Osteocyte (in vitro differentiated cells): ENCODE measurements at regions not wholly inside any gene's neighbourhood (a gene's known extent, or its start where the extent isn't known, plus 50 kb on each side); places are given as distances from the start of the nearest gene placed in this dataset.

Experiments
- DNase-seq: peaks from one replicate; pipeline ENCODE4 v3.0.0; 2021; ENCODE audit warnings: mixed read lengths; ENCODE audit not compliant: unreplicated experiment; ENCODE audit errors: extremely low spot score
- H3K27ac Mint-ChIP-seq: one replicate; pipeline ENCODE4 v1.8.0; 2021; ENCODE audit warnings: mild to moderate bottlenecking, mixed read lengths; ENCODE audit not compliant: unreplicated experiment
- H3K27me3 Mint-ChIP-seq: one replicate; pipeline ENCODE4 v1.8.0; 2021; ENCODE audit warnings: mixed read lengths; ENCODE audit not compliant: unreplicated experiment
- H3K36me3 Mint-ChIP-seq: one replicate; pipeline ENCODE4 v1.8.0; 2021; ENCODE audit warnings: mixed read lengths; ENCODE audit not compliant: unreplicated experiment
- H3K4me1 Mint-ChIP-seq: one replicate; pipeline ENCODE4 v1.8.0; 2021; ENCODE audit warnings: mixed read lengths; ENCODE audit not compliant: unreplicated experiment
- H3K4me3 Mint-ChIP-seq: one replicate; pipeline ENCODE4 v1.8.0; 2021; ENCODE audit warnings: mild to moderate bottlenecking, moderate library complexity, mixed read lengths; ENCODE audit not compliant: unreplicated experiment
- H3K9me3 Mint-ChIP-seq: one replicate; pipeline ENCODE4 v1.8.0; 2021; ENCODE audit warnings: mixed read lengths; ENCODE audit not compliant: unreplicated experiment
- CTCF ChIP-seq: fragments of 200-600 bp; sonication (generic); IDR thresholded peaks from 2 replicates; pipeline ENCODE4 v1.5.0; 2021; ENCODE audit warnings: antibody characterized with exemption, mild to moderate bottlenecking, moderate library complexity

GRCh38 chr7:115635376-115635775 is 395.2 kb downstream of the TFEC start:
- H3K4me3 Mint-ChIP-seq, result no peak overlapping the region
- no peak for DNase-seq
- no peaks in the 10 kb centered on the region for H3K36me3 Mint-ChIP-seq
- H3K4me1 Mint-ChIP-seq, result peaks cover 21% of the 10 kb centered on the region
- peaks cover 4% of the 10 kb centered on the region for H3K9me3 Mint-ChIP-seq
- peak overlapping the region; percentile 5 for H3K27ac Mint-ChIP-seq
- no peak for TF ChIP-seq CTCF
- no peaks in the 10 kb centered on the region for H3K27me3 Mint-ChIP-seq

GRCh38 chr7:115634633-115635032 is 395.9 kb downstream of the TFEC start:
- Mint-ChIP-seq H3K27ac (peak overlapping the region; percentile 1), H3K36me3 (no peaks in the 10 kb centered on the region), H3K4me1 (peaks cover 21% of the 10 kb centered on the region), H3K9me3 (no peaks in the 10 kb centered on the region), H3K4me3 (no peak overlapping the region), H3K27me3 (no peaks in the 10 kb centered on the region)
- DNase-seq, result no peak
- no peak for TF ChIP-seq CTCF

GRCh38 chr7:115632636-115633035 is 397.9 kb downstream of the TFEC start:
- Mint-ChIP-seq H3K27ac (no peak overlapping the region), H3K4me3 (no peak overlapping the region), H3K9me3 (no peaks in the 10 kb centered on the region), H3K4me1 (peaks cover 21% of the 10 kb centered on the region), H3K27me3 (no peaks in the 10 kb centered on the region), H3K36me3 (no peaks in the 10 kb centered on the region)
- no peak for TF ChIP-seq CTCF
- no peak for DNase-seq

GRCh38 chr7:115631782-115632181 is 398.8 kb downstream of the TFEC start:
- peaks cover 21% of the 10 kb centered on the region for H3K4me1 Mint-ChIP-seq
- H3K27me3 Mint-ChIP-seq, result no peaks in the 10 kb centered on the region
- DNase-seq, result no peak
- H3K36me3 Mint-ChIP-seq, result no peaks in the 10 kb centered on the region
- TF ChIP-seq CTCF, result no peak
- H3K4me3 Mint-ChIP-seq, result no peak overlapping the region
- no peaks in the 10 kb centered on the region for H3K9me3 Mint-ChIP-seq
- H3K27ac Mint-ChIP-seq, result no peak overlapping the region

GRCh38 chr7:115630049-115630448 is 400.5 kb downstream of the TFEC start:
- H3K4me3 Mint-ChIP-seq, result no peak overlapping the region
- H3K4me1 Mint-ChIP-seq, result peaks cover 16% of the 10 kb centered on the region
- no peak for TF ChIP-seq CTCF
- H3K36me3 Mint-ChIP-seq, result no peaks in the 10 kb centered on the region
- H3K9me3 Mint-ChIP-seq, result no peaks in the 10 kb centered on the region
- H3K27me3 Mint-ChIP-seq, result no peaks in the 10 kb centered on the region
- no peak for DNase-seq
- no peak overlapping the region for H3K27ac Mint-ChIP-seq
